Head of caudate nucleus (tissue), 42 donors: ENCODE measurements at regions not wholly inside any gene's neighbourhood (a gene's known extent, or its start where the extent isn't known, plus 50 kb on each side); places are given as distances from the start of the nearest gene placed in this dataset.

Experiments used
- DNase-seq, 42 donors: peaks; one replicate each; pipeline versions ENCODE4 v3.0.0 to v3.0.0-alpha.2; 2020 to 2021; ENCODE audit warnings: mixed read lengths in 7 of 42
- intact Hi-C: fragments of 100-400 bp; cut with DNase I; formaldehyde crosslinking; loops from one replicate; pipeline ENCODE4 v1.15.0; 2022

DNA sequence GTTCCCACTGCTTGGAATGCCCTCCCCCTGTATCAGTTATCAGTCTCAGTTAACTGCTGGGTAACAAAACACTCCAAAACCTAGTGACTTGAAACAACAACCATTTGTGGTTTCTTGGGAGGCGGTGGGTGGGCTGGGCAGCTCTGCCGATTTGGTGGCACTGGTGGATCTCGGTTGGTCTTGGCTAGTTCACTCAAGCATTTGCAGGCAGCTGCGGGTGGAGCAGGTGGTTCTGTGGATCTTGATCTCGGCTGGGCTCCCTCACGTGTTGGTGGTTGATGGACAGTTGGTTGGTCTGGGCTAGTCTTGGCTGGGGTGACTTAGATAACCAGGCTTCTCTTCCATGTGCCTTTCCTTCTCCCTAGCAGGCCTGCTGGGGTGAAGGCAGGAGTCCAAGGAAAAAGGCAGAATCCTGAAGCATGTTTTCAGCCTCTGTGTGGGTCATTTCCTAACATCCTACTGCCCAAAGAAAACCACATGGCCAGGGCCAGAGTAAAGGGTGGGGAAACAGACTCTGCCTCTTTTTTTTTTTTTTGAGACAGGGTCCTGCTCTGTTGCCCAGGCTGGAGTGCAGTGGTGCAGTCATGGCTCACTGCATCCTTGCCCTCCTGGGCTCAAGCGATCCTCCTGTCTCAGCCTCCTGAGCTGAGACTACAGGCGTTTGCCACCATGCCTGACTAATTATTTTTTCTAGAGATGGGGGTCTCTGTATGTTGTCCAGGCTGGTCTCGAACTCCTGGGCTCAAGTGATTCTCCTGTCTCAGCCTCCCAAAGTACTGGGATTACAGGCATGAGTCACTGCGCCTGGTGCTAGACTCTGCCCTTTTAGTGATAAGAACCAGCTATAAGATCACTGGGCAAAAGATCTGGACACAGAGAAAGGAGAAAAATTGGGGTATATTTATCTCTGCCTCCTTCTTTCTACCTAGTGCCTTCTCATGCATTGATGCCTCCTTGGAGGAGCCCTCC is 183.7 kb downstream of the RGS3 start:
- intact Hi-C loops, result no loop called here

GRCh38 chr9:113648048-113648447 is 184.5 kb downstream of the RGS3 start:
- intact Hi-C loops, result no loop called here

More for the DNA sequence above, 183.7 kb downstream of the RGS3 start:
- no peak for DNase-seq

GRCh38 chr9:113648586-113648985 is 185.1 kb downstream of the RGS3 start:
- DNase-seq, result no peak
- intact Hi-C loops, result no loop called here

More at GRCh38 chr9:113648048-113648447, 184.5 kb downstream of the RGS3 start:
- DNase-seq, result no peak

DNA sequence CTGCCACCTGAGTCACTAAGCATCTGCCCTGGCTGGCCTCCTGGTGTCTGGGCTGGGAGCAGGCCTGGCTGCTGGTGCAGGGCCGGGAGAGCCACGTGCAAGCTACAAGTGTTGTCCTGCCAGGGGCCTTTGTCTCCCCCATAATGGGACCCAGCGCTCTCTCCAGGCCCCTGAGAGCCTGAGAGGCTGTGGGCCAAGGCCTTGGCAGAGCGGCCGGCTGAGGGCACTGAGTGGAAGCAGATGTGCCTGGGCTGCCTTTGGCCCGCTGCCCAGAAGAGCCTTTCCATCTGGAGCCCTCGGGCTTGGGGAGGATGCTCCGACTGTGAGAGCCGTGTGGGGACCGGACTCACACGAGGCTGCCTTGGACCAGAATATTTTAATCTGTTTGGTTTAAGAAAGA is 185.5 kb downstream of the RGS3 start:
- DNase-seq, result peak; percentile 82 to 97 (median 92)
- intact Hi-C loops, result no loop called here

DNA sequence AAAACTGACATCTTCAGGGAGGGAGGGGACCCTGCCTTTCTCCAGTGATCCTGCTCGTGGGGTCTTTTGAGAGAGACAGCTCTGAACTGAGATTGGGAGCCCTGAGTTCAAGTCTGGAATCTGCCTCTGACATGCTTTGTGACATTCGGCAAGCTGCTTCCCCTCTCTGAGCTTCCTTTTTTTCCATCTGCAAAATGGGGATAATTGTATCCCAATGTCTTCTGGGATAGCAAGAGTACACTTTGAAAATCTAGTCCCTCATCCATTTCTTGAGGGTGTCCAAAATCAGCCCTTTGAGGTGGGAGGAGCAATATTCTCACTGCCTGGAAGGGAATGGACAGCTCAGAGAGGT is 186.3 kb downstream of the RGS3 start:
- intact Hi-C loops, result loop anchor here (10.0 kb wide), 1 partner anchor 375 kb away; the partner anchor contains the start of genes CDC26 and PRPF4

GRCh38 chr9:113650207-113651131 is 186.9 kb downstream of the RGS3 start:
- intact Hi-C loops, result loop anchor here (10.0 kb wide), 1 partner anchor 376 kb away; the partner anchor contains the start of genes CDC26 and PRPF4
- no peak for DNase-seq

More for the DNA sequence above, 186.3 kb downstream of the RGS3 start:
- no peak for DNase-seq

- intact Hi-C loops, result loop anchor here (10.0 kb wide), 1 partner anchor 377 kb away; the partner anchor contains the start of genes CDC26 and PRPF4
- DNase-seq, result peak in 1 of 42 donors; percentile 22
These were observed 188.4 kb downstream of the RGS3 start for GRCh38 chr9:113651896-113652295.

DNA sequence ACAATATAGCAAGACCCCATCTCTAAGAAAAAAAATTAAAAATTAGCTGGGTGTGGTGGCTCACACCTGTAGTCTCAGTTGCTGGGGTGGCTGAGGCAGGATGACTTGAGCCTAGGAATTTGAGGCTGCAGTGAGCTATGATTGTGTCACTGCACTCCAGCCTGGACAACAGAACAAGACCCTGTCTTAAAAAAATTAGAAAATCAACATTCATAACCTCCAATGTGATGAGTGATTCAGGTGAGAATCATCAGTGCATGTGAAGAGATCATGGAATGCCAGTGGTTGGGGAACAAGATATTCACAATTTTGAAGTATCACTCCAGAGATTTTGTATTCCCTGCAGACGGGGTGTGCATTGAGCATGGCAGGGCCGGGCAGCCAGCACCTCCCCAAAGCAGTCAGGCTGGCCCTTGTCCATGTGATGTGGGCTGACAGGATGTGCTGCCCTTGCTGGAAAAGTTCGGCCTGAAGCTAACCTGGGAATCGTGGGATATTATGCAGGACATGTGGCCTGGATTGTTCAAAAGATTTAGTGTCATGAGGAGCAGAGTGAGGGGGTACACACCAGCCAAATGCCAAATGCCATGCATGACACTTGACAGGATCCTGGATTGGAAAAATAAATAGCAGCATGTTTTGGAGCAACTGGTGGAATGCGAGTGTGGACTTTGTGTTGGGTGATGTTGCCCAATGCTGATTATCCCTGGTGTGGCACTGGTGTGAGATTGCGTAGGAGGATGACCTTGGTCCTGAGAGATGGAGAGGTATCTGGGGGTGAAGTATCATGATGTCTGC is 189.0 kb downstream of the RGS3 start:
- peak in 1 of 42 donors; percentile 19 for DNase-seq
- intact Hi-C loops, result loop anchor here (10.0 kb wide), 1 partner anchor 378 kb away; the partner anchor contains the start of genes CDC26 and PRPF4

GRCh38 chr9:113653746-113654604 is 190.4 kb downstream of the RGS3 start:
- intact Hi-C loops, result loop anchor here (2.0 to 10.0 kb wide), 2 partner anchors 61 to 379 kb away; partner anchors contain the start of genes CDC26 and PRPF4

DNA sequence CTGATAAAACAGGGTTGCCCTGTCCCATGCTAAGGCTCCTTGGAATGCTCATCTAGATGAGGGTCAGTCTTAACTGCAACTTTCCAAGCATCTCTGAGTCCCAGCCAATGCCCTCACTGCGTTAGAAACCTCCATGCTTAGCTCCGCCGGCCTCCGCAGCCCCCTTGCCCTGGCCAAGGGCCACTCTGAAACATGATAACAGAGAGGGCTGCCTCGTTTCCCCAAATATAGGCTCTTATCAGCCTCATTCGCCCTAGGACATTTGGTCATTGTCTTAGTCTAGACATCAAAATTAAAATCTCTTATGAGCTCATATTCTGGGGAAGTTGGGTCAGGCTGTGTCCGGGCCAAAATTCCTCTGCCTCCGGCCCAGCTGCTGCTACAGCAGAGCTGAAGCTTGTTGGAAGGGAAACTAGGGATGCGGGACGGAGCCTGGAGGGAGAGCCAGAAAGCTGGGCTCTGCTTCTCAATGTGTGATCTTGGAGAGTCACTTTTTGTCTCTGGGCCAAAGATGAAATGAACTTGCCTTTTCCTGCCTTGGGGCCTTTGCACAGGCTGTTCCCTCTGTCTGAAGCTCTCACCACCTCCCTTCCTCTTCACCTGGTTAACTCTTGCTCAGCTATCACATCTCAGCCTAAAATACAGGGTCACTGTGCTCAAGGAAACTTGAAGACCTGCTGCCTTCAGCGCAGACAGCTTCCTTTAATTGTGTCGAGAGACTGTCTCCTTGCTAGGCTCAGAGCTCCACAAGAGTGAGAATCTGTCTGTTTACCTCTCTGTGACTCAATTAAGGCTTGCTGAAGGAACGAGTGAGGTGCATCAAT is 191.3 kb downstream of the RGS3 start:
- DNase-seq, result peak in 4 of 42 donors; percentile 14 to 32 (median 22)
- intact Hi-C loops, result loop anchor here (2.0 to 10.0 kb wide), 3 partner anchors 62 to 380 kb away; partner anchors contain the start of genes CDC26 and PRPF4

More at GRCh38 chr9:113653746-113654604, 190.4 kb downstream of the RGS3 start:
- DNase-seq, result peak in 4 of 42 donors; percentile 8 to 36 (median 23)

- peak in 2 of 42 donors; percentile 6 to 14 for DNase-seq
- intact Hi-C loops, result loop anchor here (5.0 to 10.0 kb wide), 2 partner anchors 210 to 382 kb away; partner anchors contain the start of genes CDC26 and PRPF4
These were observed 193.5 kb downstream of the RGS3 start for GRCh38 chr9:113656771-113657670.

DNA sequence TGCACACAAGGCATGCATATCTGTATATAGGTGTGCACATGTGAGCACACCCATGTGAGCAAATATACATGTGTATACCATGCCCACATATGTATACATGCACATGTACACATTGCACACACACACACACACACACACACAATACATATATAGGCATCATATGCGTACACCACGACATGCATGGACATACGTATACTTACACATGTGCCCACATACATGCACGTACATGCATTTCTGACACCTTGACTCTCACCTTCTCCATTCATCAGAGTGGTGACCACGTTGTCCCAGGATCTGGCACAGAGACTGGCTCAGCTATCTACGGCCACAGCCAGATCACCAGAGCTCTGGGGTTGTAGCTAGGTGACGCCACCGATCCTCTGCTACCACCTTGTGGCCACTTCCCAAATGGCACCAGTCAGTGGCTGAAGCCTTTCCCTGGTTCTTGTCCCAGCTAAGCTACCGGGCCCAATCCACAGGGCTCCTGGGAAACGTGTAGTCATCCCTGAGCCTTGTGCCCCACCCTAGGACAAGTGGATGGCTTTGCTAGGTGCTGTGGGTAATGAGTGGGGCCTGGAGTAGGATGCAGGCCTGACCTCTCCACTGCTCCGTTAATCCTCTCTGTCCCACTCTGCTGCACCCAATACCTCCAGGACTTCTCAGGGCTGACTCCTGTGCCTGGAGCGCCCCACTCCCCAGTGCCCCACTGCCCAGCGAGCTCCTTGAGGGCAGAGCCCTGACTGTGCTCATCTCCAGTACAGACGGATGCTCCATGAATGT is 194.4 kb downstream of the RGS3 start:
- peak; percentile 69 to 95 (median 88) for DNase-seq
- intact Hi-C loops, result loop anchor here (5.0 to 10.0 kb wide), 2 partner anchors 211 to 383 kb away; partner anchors contain the start of genes CDC26 and PRPF4

- intact Hi-C loops, result loop anchor here (5.0 to 10.0 kb wide), 2 partner anchors 211 to 384 kb away; partner anchors contain the start of genes CDC26 and PRPF4
- DNase-seq, result peak in 2 of 42 donors; percentile 1 to 16
These were observed 195.0 kb downstream of the RGS3 start for GRCh38 chr9:113658545-113658895.

DNA sequence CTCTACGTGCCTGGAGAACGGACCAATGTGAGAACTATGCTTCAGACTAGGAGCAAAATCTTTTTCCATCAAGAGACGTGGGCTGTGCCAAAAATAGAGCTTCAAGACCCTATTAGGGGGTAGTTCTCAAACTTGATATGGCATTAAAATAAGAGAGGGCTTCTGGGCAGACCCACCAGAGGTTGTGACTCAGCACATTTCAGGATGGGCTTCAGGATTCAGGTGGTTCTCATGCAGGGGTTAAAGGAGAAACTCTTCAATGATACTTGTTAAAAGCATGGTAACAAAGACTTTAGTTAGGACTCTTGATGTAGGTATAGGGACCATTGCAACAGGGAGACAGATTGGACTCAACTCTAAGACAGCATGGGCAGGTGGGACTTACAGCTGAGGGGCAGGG is 195.5 kb downstream of the RGS3 start:
- intact Hi-C loops, result loop anchor here (5.0 to 10.0 kb wide), 2 partner anchors 212 to 384 kb away; partner anchors contain the start of genes CDC26 and PRPF4
- no peak for DNase-seq
